ENCODE measurements at regions not wholly inside any gene's neighbourhood (a gene's known extent, or its start where the extent isn't known, plus 50 kb on each side); places are given as distances from the start of the nearest gene placed in this dataset.

DNA sequence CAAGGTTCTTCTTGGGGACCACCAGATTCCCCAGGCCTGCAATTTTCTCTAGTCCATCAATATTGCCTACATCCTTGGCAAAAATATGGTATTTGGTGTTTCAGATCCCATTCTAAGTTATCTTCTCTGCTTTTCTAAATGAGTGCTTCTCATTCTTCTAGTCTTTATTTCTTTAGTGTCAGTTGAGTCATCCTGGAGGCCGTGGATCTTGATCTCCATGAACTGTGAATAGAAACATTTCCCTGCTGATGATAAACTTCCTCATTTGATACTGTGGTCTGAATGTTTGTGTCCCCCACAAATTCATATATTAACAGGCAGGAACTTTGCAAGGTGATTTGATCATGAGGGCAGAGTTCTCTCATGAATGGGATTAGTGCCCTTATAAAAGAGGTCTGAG, 779.3 kb downstream of the INHBA start:
- TF ChIP-seq, protein P1, sequence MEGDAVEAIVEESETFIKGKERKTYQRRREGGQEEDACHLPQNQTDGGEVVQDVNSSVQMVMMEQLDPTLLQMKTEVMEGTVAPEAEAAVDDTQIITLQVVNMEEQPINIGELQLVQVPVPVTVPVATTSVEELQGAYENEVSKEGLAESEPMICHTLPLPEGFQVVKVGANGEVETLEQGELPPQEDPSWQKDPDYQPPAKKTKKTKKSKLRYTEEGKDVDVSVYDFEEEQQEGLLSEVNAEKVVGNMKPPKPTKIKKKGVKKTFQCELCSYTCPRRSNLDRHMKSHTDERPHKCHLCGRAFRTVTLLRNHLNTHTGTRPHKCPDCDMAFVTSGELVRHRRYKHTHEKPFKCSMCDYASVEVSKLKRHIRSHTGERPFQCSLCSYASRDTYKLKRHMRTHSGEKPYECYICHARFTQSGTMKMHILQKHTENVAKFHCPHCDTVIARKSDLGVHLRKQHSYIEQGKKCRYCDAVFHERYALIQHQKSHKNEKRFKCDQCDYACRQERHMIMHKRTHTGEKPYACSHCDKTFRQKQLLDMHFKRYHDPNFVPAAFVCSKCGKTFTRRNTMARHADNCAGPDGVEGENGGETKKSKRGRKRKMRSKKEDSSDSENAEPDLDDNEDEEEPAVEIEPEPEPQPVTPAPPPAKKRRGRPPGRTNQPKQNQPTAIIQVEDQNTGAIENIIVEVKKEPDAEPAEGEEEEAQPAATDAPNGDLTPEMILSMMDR (IDR thresholded peaks at IDR 0.05): no peak
- TF ChIP-seq POLR2A (IDR thresholded peaks at IDR 0.05) (no peak), EP300 (IDR thresholded peaks at IDR 0.05) (no peak), POLR2AphosphoS5 (IDR thresholded peaks at IDR 0.05) (no peak)
- Histone ChIP-seq H3K4me3 (no peak overlapping the region), H3K27ac (no peak overlapping the region), H3K27me3 (no peaks in the 10 kb centered on the region), H3K4me1 (peaks cover 16% of the 10 kb centered on the region), H3K36me3 (no peaks in the 10 kb centered on the region), H3K9me3 (no peaks in the 10 kb centered on the region)
- no peak for DNase-seq (ENCODE audit: low spot score in 2 of 2)
- WGBS: 77% methylated on average over 1 of the region's 1 CpG

- H3K27ac ChIP-seq: no peak overlapping the region
- TF ChIP-seq EP300 (IDR thresholded peaks at IDR 0.05): no peak
- TF ChIP-seq, protein P1 (IDR thresholded peaks at IDR 0.05): no peak
- TF ChIP-seq POLR2A (IDR thresholded peaks at IDR 0.05): no peak
- no peak for TF ChIP-seq POLR2AphosphoS5 (IDR thresholded peaks at IDR 0.05)
- DNase-seq (ENCODE audit: low spot score in 2 of 2): no peak
Measured at GRCh38 chr7:40922316-40922670, 780.6 kb downstream of the INHBA start.

DNA sequence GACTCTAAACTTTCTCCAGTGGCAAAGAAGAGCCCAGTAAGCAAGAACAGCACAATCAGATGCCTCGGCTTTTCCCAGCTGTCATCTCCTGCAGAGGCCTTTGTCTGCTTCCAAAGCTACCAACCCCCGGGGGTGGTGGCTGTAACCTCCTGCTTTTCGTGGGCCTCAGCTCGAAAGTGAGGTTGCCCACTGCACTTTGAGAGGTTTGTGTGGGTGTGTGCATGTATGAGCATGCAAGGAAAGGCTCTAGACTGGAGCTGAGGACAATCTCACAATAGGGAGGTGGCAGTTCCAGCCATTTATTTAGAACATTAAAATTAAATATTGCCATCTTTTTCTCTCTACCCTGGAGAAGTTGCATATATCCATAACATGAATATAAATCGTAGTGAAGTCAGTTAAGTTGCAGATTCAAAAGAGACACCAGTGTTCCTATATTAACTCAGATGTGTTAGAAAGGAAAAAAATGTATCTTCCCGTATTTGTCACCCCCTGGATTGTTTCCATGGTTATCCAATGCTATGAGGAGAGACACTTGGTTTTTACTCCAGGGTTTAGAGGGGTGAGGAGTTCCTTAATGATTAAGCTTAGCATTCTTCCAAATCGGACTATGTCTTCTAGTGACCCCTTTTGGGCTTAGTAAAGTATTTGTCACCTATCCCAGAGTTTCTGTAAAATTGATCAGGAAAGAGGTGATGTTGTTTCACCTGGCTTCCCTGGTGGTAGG, 781.1 kb downstream of the INHBA start:
- WGBS: 61% methylated on average over 7 of the region's 7 CpGs
- DNase-seq (ENCODE audit: low spot score in 2 of 2): no peak
- no peak for TF ChIP-seq EP300 (IDR thresholded peaks at IDR 0.05)
- TF ChIP-seq, protein P1 (IDR thresholded peaks at IDR 0.05): no peak
- no peak for TF ChIP-seq POLR2A (IDR thresholded peaks at IDR 0.05)
- TF ChIP-seq POLR2AphosphoS5 (IDR thresholded peaks at IDR 0.05): no peak
- H3K27me3 ChIP-seq: no peaks in the 10 kb centered on the region
- peaks cover 16% of the 10 kb centered on the region for H3K4me1 ChIP-seq
- no peak overlapping the region for H3K4me3 ChIP-seq
- H3K27ac ChIP-seq: no peak overlapping the region
- H3K9me3 ChIP-seq: no peaks in the 10 kb centered on the region
- H3K36me3 ChIP-seq: no peaks in the 10 kb centered on the region

More at GRCh38 chr7:40922316-40922670, 780.6 kb downstream of the INHBA start:
- H3K27me3 ChIP-seq: no peaks in the 10 kb centered on the region
- H3K36me3 ChIP-seq: no peaks in the 10 kb centered on the region
- H3K4me3 ChIP-seq: no peak overlapping the region
- no peaks in the 10 kb centered on the region for H3K9me3 ChIP-seq
- 53% methylated on average over 1 of the region's 1 CpG for WGBS
- H3K4me1 ChIP-seq: peaks cover 16% of the 10 kb centered on the region

GRCh38 chr7:40918701-40919271, 784.0 kb downstream of the SUGCT start:
- H3K27me3 ChIP-seq: no peaks in the 10 kb centered on the region
- DNase-seq (ENCODE audit: low spot score in 2 of 2): no peak
- H3K27ac ChIP-seq: no peak overlapping the region
- 95% methylated on average over 2 of the region's 2 CpGs for WGBS
- no peaks in the 10 kb centered on the region for H3K36me3 ChIP-seq
- H3K4me1 ChIP-seq: peaks cover 16% of the 10 kb centered on the region
- H3K9me3 ChIP-seq: no peaks in the 10 kb centered on the region
- no peak for TF ChIP-seq POLR2A (IDR thresholded peaks at IDR 0.05)
- TF ChIP-seq, protein P1 (IDR thresholded peaks at IDR 0.05): no peak
- TF ChIP-seq EP300 (IDR thresholded peaks at IDR 0.05): no peak
- no peak for TF ChIP-seq POLR2AphosphoS5 (IDR thresholded peaks at IDR 0.05)
- H3K4me3 ChIP-seq: no peak overlapping the region

GRCh38 chr7:40916813-40917212, 782.0 kb downstream of the SUGCT start:
- Histone ChIP-seq H3K27me3 (no peaks in the 10 kb centered on the region), H3K9me3 (no peaks in the 10 kb centered on the region), H3K27ac (no peak overlapping the region), H3K4me3 (no peak overlapping the region), H3K36me3 (no peaks in the 10 kb centered on the region), H3K4me1 (peaks cover 6% of the 10 kb centered on the region)
- no peak for TF ChIP-seq POLR2A (IDR thresholded peaks at IDR 0.05)
- no peak for TF ChIP-seq POLR2AphosphoS5 (IDR thresholded peaks at IDR 0.05)
- TF ChIP-seq, protein P1 (IDR thresholded peaks at IDR 0.05): no peak
- TF ChIP-seq EP300 (IDR thresholded peaks at IDR 0.05): no peak
- no peak for DNase-seq (ENCODE audit: low spot score in 2 of 2)
- 89% methylated on average over 2 of the region's 2 CpGs for WGBS

Measured in suprapubic skin (tissue), 4 donors.